OCI-LY7 (cell line): ENCODE measurements at regions not wholly inside any gene's neighbourhood (a gene's known extent, or its start where the extent isn't known, plus 50 kb on each side); places are given as distances from the start of the nearest gene placed in this dataset.

ENCODE experiments used
- BruUV-seq: library from RNA; stranded (reverse); fragments of 400-500 nt; replicated peaks from 2 replicates; lab custom pipeline; 2021; lab: Mats Ljungman, UMichigan
- CTCF ChIA-PET: fragments of 300-600 bp; sonication (Branson Sonifier 250); formaldehyde crosslinking; loops from one replicate; lab custom pipeline; 2022; ENCODE audit warnings: antibody characterized with exemption; ENCODE audit not compliant: unreplicated experiment; lab: Charles Lee
- POLR2A ChIA-PET: fragments of 300-600 bp; sonication (Branson Sonifier 250); formaldehyde crosslinking; loops from one replicate; lab custom pipeline; 2022; ENCODE audit warnings: antibody characterized with exemption; lab: Charles Lee
- DNase-seq: peaks from one replicate; pipeline ENCODE4 v3.0.0-alpha.2; 2015; ENCODE audit warnings: low spot score
- H2AFZ ChIP-seq: fragments of 200-600 bp; sonication (generic), shearing (Covaris generic); 2 replicates; pipeline ENCODE4 v1.6.1; 2014; ENCODE audit warnings: mild to moderate bottlenecking, antibody characterized with exemption, low read length, moderate library complexity
- H3K27ac ChIP-seq: fragments of 200-600 bp; sonication (generic); 2 replicates; pipeline ENCODE4 v1.5.1; 2014; ENCODE audit warnings: mixed run types, low read depth, mild to moderate bottlenecking, moderate library complexity, low read length, inconsistent platforms; ENCODE audit not compliant: poor library complexity, severe bottlenecking
- H3K36me3 ChIP-seq: fragments of 200-600 bp; sonication (generic); 2 replicates; pipeline ENCODE4 v1.6.1; 2014; ENCODE audit warnings: mild to moderate bottlenecking, antibody characterized with exemption, low read length, moderate library complexity, mixed read lengths; ENCODE audit not compliant: insufficient read depth
- H3K4me1 ChIP-seq: fragments of 200-600 bp; sonication (generic); 2 replicates; pipeline ENCODE4 v1.5.1; 2014; ENCODE audit warnings: mild to moderate bottlenecking, low read length; ENCODE audit not compliant: insufficient read depth, poor library complexity, severe bottlenecking
- H3K4me2 ChIP-seq: fragments of 200-600 bp; sonication (generic); 2 replicates; pipeline ENCODE4 v1.6.1; 2014; ENCODE audit warnings: mild to moderate bottlenecking, low read length
- H3K4me3 ChIP-seq: fragments of 200-600 bp; sonication (generic); 2 replicates; pipeline ENCODE4 v1.5.1; 2014; ENCODE audit warnings: mild to moderate bottlenecking, low read depth, low read length; ENCODE audit not compliant: poor library complexity, severe bottlenecking
- H3K79me2 ChIP-seq: fragments of 200-600 bp; sonication (generic); 2 replicates; pipeline ENCODE4 v1.6.1; 2016; ENCODE audit warnings: low read depth, mild to moderate bottlenecking, low read length, moderate library complexity, mixed read lengths; ENCODE audit not compliant: insufficient read depth
- H3K9me2 ChIP-seq: fragments of 200-600 bp; sonication (generic); 2 replicates; pipeline ENCODE4 v1.6.1; 2016; ENCODE audit warnings: mild to moderate bottlenecking, low read length, mixed read lengths; ENCODE audit not compliant: insufficient read depth
- H3K9me3 ChIP-seq: fragments of 200-600 bp; sonication (generic); 2 replicates; pipeline ENCODE4 v1.6.1; 2014; ENCODE audit warnings: mild to moderate bottlenecking, mixed run types, low read length, mixed read lengths
- H4K20me1 ChIP-seq: fragments of 200-600 bp; sonication (generic); 2 replicates; pipeline ENCODE4 v1.6.1; 2014; ENCODE audit warnings: mild to moderate bottlenecking, antibody characterized with exemption, low read length, moderate library complexity, mixed read lengths; ENCODE audit not compliant: insufficient read depth
- CTCF ChIP-seq: fragments of 200-600 bp; sonication (generic); conservative IDR thresholded peaks from 2 replicates; pipeline ENCODE4 v1.5.1; 2014; ENCODE audit warnings: mild to moderate bottlenecking, antibody characterized with exemption, low read length, moderate library complexity, mixed read lengths
- EZH2phosphoT487 ChIP-seq: fragments of 200-600 bp; sonication (generic); IDR thresholded peaks from 2 replicates; pipeline ENCODE4 v1.6.1; 2018; ENCODE audit warnings: low read depth, borderline replicate concordance, mild to moderate bottlenecking, mixed run types, antibody characterized with exemption, low read length, moderate library complexity, mixed read lengths
- intact Hi-C: fragments of 100-400 bp; cut with micrococcal nuclease; formaldehyde crosslinking; loops from one replicate; pipeline ENCODE4 v1.10.0; 2022; ENCODE audit not compliant: unreplicated experiment

- POLR2A ChIA-PET = interaction anchor here (0.5 kb wide), 1 partner anchor 1145 kb away, joined by 3 read pairs; no protein-coding TSS in a partner anchor
- CTCF ChIA-PET = no interaction called here
- no peaks in the 10 kb centered on the region for H3K36me3 ChIP-seq
- intact Hi-C loops = no loop called here
- no peaks in the 10 kb centered on the region for H3K79me2 ChIP-seq
- no peak for DNase-seq
- no peaks in the 10 kb centered on the region for H4K20me1 ChIP-seq
- no peak for TF ChIP-seq CTCF
- no peak for TF ChIP-seq EZH2phosphoT487
- BruUV-seq = no TSS peak
- no peak overlapping the region for H2AFZ ChIP-seq
- H3K9me2 ChIP-seq = no peaks in the 10 kb centered on the region
- no peak overlapping the region for H3K4me2 ChIP-seq
- no peaks in the 10 kb centered on the region for H3K9me3 ChIP-seq
- H3K4me1 ChIP-seq = no peaks in the 10 kb centered on the region
- H3K27ac ChIP-seq = no peak overlapping the region
- H3K4me3 ChIP-seq = no peak overlapping the region
Measured at GRCh38 chr2:19775838-19776237, 125.9 kb downstream of the TTC32 start.

GRCh38 chr2:19775315-19775714 lies 126.5 kb downstream of the TTC32 start:
- Histone ChIP-seq H3K27ac (no peak overlapping the region), H3K36me3 (no peaks in the 10 kb centered on the region), H4K20me1 (no peaks in the 10 kb centered on the region), H3K9me3 (no peaks in the 10 kb centered on the region), H3K79me2 (no peaks in the 10 kb centered on the region), H3K4me3 (no peak overlapping the region), H3K4me1 (no peaks in the 10 kb centered on the region), H2AFZ (no peak overlapping the region), H3K9me2 (no peaks in the 10 kb centered on the region), H3K4me2 (no peak overlapping the region)
- ChIA-PET POLR2A (interaction anchor here (0.5 kb wide), 1 partner anchor 1145 kb away, joined by 3 read pairs; no protein-coding TSS in a partner anchor), CTCF (no interaction called here)
- BruUV-seq = no TSS peak
- no peak for DNase-seq
- intact Hi-C loops = no loop called here
- no peak for TF ChIP-seq EZH2phosphoT487

- H3K4me2 ChIP-seq = no peak overlapping the region
- no TSS peak for BruUV-seq
Measured at GRCh38 chr2:19774805-19775176, 127.0 kb downstream of the TTC32 start.

More at GRCh38 chr2:19774805-19775176, 127.0 kb downstream of the TTC32 start:
- TF ChIP-seq EZH2phosphoT487 = no peak
- TF ChIP-seq CTCF = no peak
- CTCF ChIA-PET = no interaction called here
- Histone ChIP-seq H3K79me2 (no peaks in the 10 kb centered on the region), H3K9me3 (no peaks in the 10 kb centered on the region), H4K20me1 (no peaks in the 10 kb centered on the region), H3K4me1 (no peaks in the 10 kb centered on the region), H3K4me3 (no peak overlapping the region), H2AFZ (no peak overlapping the region), H3K36me3 (no peaks in the 10 kb centered on the region), H3K27ac (no peak overlapping the region), H3K9me2 (no peaks in the 10 kb centered on the region)
- intact Hi-C loops = no loop called here
- POLR2A ChIA-PET = no interaction called here
- DNase-seq = no peak
